T-helper 17 cell (primary cell): ENCODE measurements at regions not wholly inside any gene's neighbourhood (a gene's known extent, or its start where the extent isn't known, plus 50 kb on each side); places are given as distances from the start of the nearest gene placed in this dataset.
A peak's percentile ranks its signal among the peaks of the same experiment; 100 is the strongest.

ENCODE experiments used
- ATAC-seq: fragments of 150-1000 bp; cut with Tn5 transposase; 2 replicates; pipeline ENCODE4 v1.10.0; 2021; ENCODE audit warnings: mild to moderate bottlenecking, moderate library complexity
- DNase-seq, 3 donors: peaks; one replicate each; pipeline versions ENCODE4 v3.0.0 to v3.0.0-alpha.2; 2020 to 2021
- H3K9me3 ChIP-seq: one replicate; pipeline ENCODE4 v1.7.0; 2013; ENCODE audit warnings: low read length, mild to moderate bottlenecking; ENCODE audit not compliant: control insufficient read depth, poor library complexity, severe bottlenecking
- H3K27ac Mint-ChIP-seq: one replicate; pipeline ENCODE4 v1.8.0; 2022; ENCODE audit warnings: mild to moderate bottlenecking, moderate library complexity, mixed read lengths
- H3K27me3 Mint-ChIP-seq: one replicate; pipeline ENCODE4 v1.8.0; 2022; ENCODE audit warnings: mixed read lengths
- H3K36me3 Mint-ChIP-seq: one replicate; pipeline ENCODE4 v1.8.0; 2022; ENCODE audit warnings: low read depth, mixed read lengths
- H3K4me1 Mint-ChIP-seq: one replicate; pipeline ENCODE4 v1.8.0; 2022; ENCODE audit warnings: mild to moderate bottlenecking, mixed read lengths
- H3K4me3 Mint-ChIP-seq: one replicate; pipeline ENCODE4 v1.8.0; 2022; ENCODE audit warnings: mild to moderate bottlenecking, moderate library complexity, mixed read lengths

DNA sequence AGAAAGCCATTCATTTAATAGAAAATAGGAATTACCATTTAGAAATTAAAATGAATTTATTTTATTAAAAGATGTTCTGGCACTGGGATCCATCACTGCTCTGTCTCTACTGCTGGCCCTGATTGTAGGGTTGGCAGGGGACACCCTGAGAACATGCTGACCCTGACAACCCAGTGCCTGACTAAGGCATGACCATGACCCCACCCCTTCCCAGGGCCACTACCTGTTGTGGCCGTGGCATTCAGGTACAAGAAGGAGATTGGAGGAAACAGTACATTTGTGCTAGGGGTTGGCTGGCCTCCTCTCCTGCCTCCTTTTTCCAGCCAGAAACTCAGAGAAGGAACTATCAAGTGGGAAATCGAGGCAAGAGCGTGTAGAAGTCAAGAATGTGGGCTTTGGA lies 197.0 kb upstream of the ZMIZ1 start:
- Mint-ChIP-seq H3K4me3 (no peak overlapping the region), H3K4me1 (peaks cover 4% of the 10 kb centered on the region), H3K36me3 (peaks cover 4% of the 10 kb centered on the region), H3K27me3 (peaks cover 57% of the 10 kb centered on the region), H3K27ac (no peak overlapping the region)
- H3K9me3 ChIP-seq = no peaks in the 10 kb centered on the region
- ATAC-seq (no peak), DNase-seq (no peak)

DNA sequence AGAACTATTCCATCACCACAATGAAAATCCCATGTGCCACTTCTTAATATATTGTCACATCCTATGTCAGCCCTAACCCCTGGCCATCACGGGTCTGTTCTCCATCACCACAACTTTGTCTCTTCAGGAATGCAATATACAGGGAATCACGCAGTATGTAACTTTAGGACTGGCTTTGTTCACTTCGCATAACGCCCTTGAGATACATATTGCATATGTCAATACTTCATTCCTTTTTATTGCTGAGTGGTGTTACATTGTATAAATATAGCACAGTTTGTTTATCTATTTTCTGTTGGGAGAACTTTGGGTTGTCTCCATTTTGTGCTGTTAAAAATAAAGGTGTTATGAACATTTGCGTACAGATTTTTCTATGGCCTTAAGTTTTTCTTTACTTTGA lies 195.4 kb upstream of the ZMIZ1 start:
- no peak for DNase-seq
- no peaks in the 10 kb centered on the region for H3K9me3 ChIP-seq
- Mint-ChIP-seq H3K36me3 (peaks cover 4% of the 10 kb centered on the region), H3K27me3 (peaks cover 55% of the 10 kb centered on the region), H3K4me3 (no peak overlapping the region), H3K27ac (no peak overlapping the region), H3K4me1 (peaks cover 4% of the 10 kb centered on the region)
- no peak for ATAC-seq

DNA sequence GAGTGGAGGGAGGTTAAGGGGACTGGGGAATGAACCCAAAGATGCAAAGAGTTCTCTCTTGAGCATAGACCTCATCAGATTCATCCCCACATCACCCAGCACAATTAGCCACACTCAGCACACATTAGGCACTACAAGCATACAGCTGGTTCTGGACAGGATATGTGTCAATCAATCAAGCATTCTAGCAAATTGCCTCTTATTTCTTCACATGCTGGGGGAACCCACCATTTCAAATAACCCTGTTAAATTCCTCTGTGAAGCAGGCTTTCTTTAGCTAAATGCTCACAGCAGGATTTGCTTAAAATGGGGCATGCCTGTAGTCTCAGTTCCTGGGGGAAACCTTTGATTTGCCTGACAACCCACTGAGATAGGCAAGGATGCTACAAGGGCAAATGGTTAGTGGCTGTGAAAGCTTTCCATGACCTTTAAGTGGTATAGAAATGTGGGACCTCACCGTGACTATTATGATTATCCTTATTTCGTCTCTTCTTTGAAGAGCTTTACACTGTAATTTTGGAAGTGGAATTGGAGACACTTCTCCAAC lies 193.4 kb upstream of the ZMIZ1 start:
- ATAC-seq (no peak), DNase-seq (no peak)
- Mint-ChIP-seq H3K4me3 (no peak overlapping the region), H3K4me1 (peaks cover 4% of the 10 kb centered on the region), H3K27ac (no peak overlapping the region), H3K27me3 (peaks cover 47% of the 10 kb centered on the region), H3K36me3 (peaks cover 4% of the 10 kb centered on the region)
- peaks cover 4% of the 10 kb centered on the region for H3K9me3 ChIP-seq

DNA sequence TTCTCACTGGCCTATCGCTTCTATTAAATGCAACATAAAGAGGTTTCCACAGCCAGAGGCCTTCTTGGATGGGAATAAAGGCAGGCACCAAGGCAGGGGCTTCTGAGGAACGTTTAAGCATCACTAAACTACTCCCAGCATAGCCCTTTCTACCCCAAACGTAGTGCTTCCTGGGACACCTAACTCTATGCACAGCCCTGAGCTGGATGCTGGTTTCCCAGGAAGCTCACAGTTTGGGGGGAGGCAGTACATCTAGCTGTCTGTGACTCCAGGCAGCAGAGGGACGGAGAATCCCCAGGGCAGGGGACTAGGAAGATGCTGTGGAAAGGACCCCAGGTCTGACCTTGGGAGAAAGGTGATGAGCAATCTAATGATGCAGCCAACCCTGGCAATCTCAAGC lies 192.8 kb upstream of the ZMIZ1 start:
- peaks cover 4% of the 10 kb centered on the region for H3K9me3 ChIP-seq
- Mint-ChIP-seq H3K27ac (no peak overlapping the region), H3K4me3 (no peak overlapping the region), H3K4me1 (peaks cover 4% of the 10 kb centered on the region), H3K27me3 (peaks cover 42% of the 10 kb centered on the region), H3K36me3 (peaks cover 3% of the 10 kb centered on the region)
- ATAC-seq (no peak), DNase-seq (no peak)

DNA sequence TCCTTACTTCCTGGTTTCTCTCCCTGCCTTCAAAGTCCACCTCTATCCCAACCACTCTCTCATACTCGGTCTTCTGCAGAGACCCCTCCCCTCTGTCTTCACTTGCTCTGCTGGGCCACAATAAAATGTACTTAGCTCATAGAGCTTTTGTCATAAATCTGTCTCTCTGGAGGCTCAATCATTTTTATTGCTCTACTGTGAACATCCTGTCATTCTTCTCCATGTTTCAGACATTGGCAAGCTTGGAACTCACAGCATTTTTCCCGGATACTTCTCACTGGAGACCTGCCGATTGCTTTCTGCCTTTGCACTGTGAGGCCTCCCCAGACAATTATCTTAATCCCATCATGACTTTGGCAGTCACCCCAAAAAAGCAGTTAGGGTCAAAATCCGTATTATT lies 192.3 kb upstream of the ZMIZ1 start:
- no peak for ATAC-seq
- peaks cover 4% of the 10 kb centered on the region for H3K4me1 Mint-ChIP-seq
- no peak for DNase-seq
- H3K27ac Mint-ChIP-seq = no peak overlapping the region
- peaks cover 36% of the 10 kb centered on the region for H3K27me3 Mint-ChIP-seq
- peaks cover 2% of the 10 kb centered on the region for H3K36me3 Mint-ChIP-seq
- no peak overlapping the region for H3K4me3 Mint-ChIP-seq
- H3K9me3 ChIP-seq = peaks cover 4% of the 10 kb centered on the region

DNA sequence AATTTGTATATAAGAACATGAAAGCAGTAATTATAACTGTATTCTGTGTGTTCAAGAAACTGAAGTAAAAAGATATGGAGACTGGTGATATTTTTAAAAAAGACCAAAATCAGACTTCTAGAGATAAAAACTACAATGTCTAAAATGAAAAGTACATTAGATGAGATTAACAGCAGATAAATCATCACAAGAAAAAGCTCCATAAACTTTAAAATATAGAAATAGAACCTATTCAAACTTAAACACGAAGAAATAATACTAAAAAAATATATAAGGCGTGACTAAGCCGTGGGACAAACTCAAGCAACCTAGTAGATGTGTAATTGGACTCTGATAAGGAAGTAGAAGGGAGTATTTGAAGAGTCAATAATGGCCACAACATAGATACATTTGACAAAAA lies 189.1 kb upstream of the ZMIZ1 start:
- no peak overlapping the region for H3K4me3 Mint-ChIP-seq
- peaks cover 4% of the 10 kb centered on the region for H3K9me3 ChIP-seq
- peaks cover under 1% of the 10 kb centered on the region for H3K4me1 Mint-ChIP-seq
- H3K27me3 Mint-ChIP-seq = peaks cover 14% of the 10 kb centered on the region
- no peak for DNase-seq
- no peaks in the 10 kb centered on the region for H3K36me3 Mint-ChIP-seq
- no peak overlapping the region for H3K27ac Mint-ChIP-seq
- no peak for ATAC-seq

DNA sequence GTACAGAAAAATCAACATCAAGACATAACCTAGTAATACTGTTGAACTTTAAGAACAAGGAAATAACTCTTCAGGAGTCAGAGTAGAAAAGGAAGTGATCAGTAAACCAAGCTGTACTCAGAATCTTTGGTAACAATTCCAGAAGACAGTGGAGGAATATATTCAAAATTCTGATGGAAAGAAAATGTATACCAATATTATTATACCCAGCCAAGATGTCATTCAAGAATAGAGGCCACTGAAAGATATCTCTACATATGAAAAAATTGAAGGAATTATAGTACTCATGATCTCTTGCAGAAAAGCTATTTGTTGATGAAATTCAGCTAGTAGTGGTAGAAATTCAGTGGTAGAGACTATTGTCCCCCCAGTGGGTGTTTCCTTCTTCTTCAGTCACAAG lies 182.6 kb upstream of the ZMIZ1 start:
- no peaks in the 10 kb centered on the region for H3K9me3 ChIP-seq
- no peak overlapping the region for H3K4me3 Mint-ChIP-seq
- peaks cover 20% of the 10 kb centered on the region for H3K27me3 Mint-ChIP-seq
- DNase-seq (no peak), ATAC-seq (no peak)
- H3K4me1 Mint-ChIP-seq = no peaks in the 10 kb centered on the region
- H3K27ac Mint-ChIP-seq = no peak overlapping the region
- H3K36me3 Mint-ChIP-seq = no peaks in the 10 kb centered on the region

DNA sequence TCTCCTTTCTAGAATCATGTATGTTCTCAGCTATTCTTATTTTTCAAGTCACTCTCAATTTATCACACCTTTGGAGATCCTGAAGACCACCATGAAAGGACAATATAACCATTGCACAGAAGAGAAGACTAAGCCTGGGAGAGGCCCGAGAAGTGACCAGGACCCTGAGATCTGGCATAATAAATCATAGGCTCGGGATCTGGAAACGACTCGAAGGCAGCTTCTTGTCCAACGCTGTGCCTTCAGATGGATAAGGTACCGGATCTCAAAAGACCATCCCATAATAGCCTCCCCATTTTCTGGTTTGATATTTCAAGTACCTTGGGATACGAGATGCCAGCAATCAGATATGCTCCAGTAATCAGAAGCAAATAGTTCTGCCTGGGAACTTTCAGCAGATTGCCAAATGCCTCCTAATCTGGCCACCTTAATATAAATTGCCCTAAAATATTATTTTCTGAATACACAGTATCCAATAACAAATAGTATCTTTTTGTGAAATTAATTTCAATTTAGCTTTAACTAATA lies 179.2 kb upstream of the ZMIZ1 start:
- H3K27me3 Mint-ChIP-seq = peaks cover 30% of the 10 kb centered on the region
- H3K27ac Mint-ChIP-seq = no peak overlapping the region
- peaks cover 2% of the 10 kb centered on the region for H3K36me3 Mint-ChIP-seq
- DNase-seq (no peak), ATAC-seq (no peak)
- no peak overlapping the region for H3K4me3 Mint-ChIP-seq
- no peaks in the 10 kb centered on the region for H3K4me1 Mint-ChIP-seq
- no peaks in the 10 kb centered on the region for H3K9me3 ChIP-seq

DNA sequence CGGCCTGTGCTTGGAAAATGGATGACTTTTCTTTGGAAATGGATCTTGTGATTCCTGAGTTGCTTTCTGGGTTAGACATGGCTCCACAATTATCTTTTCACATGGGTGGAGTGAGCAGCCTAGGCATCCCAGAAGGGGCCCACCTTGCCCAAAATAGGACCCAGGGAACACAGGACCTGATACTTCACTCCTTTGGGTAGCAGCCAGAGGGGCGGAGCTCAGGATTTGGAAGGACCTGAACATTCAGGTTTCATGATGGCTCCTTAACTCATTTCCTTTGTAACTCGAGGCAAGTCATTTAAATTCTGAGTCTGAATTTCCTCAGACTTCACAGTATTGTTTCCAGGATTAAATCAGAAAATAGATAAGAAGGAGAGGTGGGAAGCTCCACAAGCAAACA lies 178.3 kb upstream of the ZMIZ1 start:
- H3K27ac Mint-ChIP-seq = no peak overlapping the region
- no peaks in the 10 kb centered on the region for H3K9me3 ChIP-seq
- ATAC-seq (no peak), DNase-seq (no peak)
- H3K27me3 Mint-ChIP-seq = peaks cover 35% of the 10 kb centered on the region
- H3K4me3 Mint-ChIP-seq = no peak overlapping the region
- peaks cover 2% of the 10 kb centered on the region for H3K36me3 Mint-ChIP-seq
- no peaks in the 10 kb centered on the region for H3K4me1 Mint-ChIP-seq

DNA sequence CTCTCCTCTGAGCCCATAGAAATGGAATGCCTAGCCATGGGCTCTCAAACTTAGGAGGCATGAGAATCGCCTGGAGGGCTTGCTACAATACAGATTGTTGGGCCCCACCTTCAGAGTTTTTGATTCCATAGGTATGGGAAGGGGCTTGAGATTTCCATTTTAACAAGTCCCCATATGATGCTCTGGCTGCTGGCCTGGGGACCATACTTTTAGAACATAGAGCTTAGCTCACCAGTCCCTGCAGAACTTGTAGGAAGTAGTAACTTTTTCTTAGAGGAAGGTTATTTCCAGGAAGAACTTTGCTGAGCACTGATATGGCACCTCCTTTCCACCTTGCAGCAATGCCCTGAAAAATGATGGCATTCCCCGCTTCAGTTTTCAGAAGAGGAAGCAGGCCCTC lies 177.0 kb upstream of the ZMIZ1 start:
- no peak for DNase-seq
- H3K9me3 ChIP-seq = no peaks in the 10 kb centered on the region
- Mint-ChIP-seq H3K36me3 (peaks cover 2% of the 10 kb centered on the region), H3K27ac (peak overlapping the region; percentile 8), H3K4me1 (no peaks in the 10 kb centered on the region), H3K4me3 (no peak overlapping the region), H3K27me3 (peaks cover 35% of the 10 kb centered on the region)
- no peak for ATAC-seq

DNA sequence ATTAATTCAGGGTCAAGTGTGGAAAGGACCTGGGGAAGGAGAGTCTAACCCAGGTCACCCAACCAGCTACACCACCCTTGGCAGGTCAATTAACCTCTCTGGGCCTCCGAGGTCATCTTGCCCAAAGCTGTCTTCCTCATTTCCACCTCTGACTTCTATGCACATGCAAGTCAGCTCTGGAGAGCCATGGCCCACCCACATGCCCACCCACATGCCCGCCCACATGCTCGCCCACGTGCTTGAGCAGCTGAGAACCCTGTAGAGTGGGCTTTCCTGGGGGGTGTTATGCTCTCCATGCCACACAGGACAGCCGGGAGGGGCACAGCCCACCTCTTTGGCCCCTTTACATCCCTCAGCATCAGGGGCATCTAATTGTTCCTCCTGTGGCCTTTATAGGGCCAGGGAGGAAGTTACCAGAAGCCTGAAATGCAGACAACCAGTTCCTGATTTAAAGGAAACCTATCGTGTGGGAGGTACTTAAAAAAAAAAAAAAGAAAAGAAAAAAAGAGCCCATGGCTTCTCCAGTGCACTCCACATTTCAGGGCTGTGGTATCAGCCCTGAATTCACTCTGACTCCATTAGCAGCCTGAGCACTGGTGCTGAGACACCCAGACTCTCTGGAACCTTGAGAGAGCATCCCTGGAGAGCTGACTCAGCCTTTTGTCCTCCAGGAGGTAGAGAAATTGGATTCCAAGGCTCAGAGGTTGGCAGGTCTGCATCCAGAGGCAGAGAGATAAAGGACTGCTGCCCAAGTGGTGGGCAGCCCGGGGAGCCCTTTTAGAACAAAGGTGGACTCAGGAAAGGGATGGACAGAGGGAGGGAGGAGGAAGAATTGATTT lies 176.2 kb upstream of the ZMIZ1 start:
- no peaks in the 10 kb centered on the region for H3K9me3 ChIP-seq
- Mint-ChIP-seq H3K4me1 (no peaks in the 10 kb centered on the region), H3K27me3 (peaks cover 35% of the 10 kb centered on the region), H3K4me3 (no peak overlapping the region), H3K36me3 (peaks cover 2% of the 10 kb centered on the region), H3K27ac (no peak overlapping the region)
- DNase-seq (no peak), ATAC-seq (no peak)

DNA sequence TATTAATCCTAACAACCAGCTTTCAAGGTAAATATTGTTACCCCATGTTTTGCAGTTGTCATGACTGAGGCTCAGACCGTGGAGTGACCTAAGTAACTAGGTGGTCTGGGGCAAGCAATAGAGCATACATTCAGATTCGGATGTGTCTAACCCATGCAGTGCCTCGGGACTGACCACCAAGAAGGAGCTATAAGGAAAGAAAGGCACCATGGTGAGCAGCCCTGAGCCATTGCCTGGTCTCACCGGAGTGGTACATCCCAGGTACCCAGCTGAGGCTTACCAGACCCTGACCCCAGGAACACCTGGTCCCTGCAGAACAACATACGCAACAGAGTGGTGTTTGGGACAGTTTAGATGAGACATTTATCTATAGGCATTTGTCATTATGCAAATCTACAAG lies 175.5 kb upstream of the ZMIZ1 start:
- Mint-ChIP-seq H3K27me3 (peaks cover 35% of the 10 kb centered on the region), H3K36me3 (peaks cover 2% of the 10 kb centered on the region), H3K27ac (no peak overlapping the region), H3K4me3 (no peak overlapping the region), H3K4me1 (no peaks in the 10 kb centered on the region)
- H3K9me3 ChIP-seq = no peaks in the 10 kb centered on the region
- DNase-seq (no peak), ATAC-seq (no peak)

DNA sequence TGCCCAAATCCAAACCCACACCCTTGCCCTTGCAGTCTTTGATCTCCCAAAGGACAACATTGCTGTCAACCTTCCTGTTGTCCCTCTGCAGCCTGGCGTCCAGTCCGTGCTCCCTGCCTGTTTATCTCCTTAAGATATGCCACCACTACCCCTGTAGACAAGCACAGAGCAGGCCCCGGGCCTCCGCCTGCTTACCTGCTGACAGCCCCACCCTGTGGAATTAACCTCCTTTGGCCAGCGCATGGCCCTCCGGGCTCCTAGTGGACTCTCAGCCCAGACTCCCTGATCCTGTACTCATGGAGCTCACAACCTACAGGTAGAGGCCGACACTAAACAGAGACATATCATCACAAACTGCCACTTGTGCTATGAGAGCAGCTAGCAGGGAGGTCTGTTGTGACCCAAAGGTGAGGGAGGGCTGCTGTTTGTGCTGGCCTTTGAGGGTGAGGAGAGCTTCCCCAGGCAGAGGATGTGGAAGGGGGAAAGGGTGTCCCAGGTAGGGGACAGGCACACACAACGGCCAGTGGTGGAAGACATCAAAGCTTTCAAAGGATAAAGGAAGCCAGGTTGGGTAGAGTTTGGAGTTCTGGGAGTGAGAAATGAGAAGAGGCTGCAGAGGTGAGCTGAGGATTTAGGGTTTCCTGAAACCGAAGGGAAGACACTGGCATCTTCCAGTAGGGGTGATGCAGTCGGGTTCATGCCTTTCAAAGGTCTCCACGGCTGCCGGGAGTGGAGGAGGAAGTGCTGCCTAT lies 174.5 kb upstream of the ZMIZ1 start:
- H3K4me1 Mint-ChIP-seq = no peaks in the 10 kb centered on the region
- no peaks in the 10 kb centered on the region for H3K9me3 ChIP-seq
- DNase-seq = no peak
- H3K4me3 Mint-ChIP-seq = no peak overlapping the region
- no peak for ATAC-seq
- peaks cover 2% of the 10 kb centered on the region for H3K36me3 Mint-ChIP-seq
- peaks cover 28% of the 10 kb centered on the region for H3K27me3 Mint-ChIP-seq
- H3K27ac Mint-ChIP-seq = peak overlapping the region; percentile 39
